ENCODE measurements at regions not wholly inside any gene's neighbourhood (a gene's known extent, or its start where the extent isn't known, plus 50 kb on each side); places are given as distances from the start of the nearest gene placed in this dataset.

DNA sequence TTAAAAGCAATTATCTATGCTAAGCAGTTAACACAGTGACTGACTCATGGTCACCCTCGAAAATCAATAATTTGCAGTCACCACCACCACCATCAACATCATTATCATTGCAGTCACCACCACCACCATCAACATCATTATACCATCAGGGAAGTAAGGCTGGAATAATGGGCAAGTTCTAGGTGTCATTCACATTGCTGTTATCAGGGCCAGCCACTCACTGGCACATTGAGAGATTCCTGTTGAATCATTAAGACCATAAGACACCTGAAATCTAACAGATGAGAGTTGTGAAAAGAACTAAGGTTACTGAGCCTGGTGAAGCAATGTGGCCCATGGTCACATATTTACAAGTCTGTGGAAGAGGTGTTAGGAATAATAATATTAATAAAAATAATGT, 247.7 kb upstream of the BOD1L1 start:
- intact Hi-C loops (cut with DNase I): no loop called here
- no peak overlapping the region for H3K4me3 ChIP-seq
- 74 to 93% (median 85%) methylated on average over 1 of the region's 1 CpG for WGBS, 4 donors

DNA sequence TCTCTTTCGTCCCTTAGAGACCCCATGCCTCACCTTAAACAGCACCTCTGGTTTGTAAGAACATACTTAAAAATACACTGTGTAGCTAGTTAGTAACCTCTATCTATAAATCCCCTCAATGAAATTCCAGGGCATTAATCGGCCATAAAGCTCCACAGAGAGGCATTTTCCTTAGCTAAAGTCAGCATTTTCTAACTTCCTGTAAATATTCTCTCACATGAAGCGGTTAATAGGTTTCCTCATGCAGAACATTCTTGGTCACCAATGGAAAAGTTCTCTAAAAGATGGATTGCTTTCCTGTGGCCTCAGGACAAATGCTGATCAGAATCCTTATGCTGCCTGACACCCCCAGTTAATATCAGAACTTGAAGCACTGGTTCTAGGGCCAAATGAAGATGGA, 248.6 kb upstream of the BOD1L1 start:
- intact Hi-C loops (cut with DNase I): no loop called here
- no peak for DNase-seq
- H3K4me1 ChIP-seq (replicated peaks in 1 of 2): no peaks in the 10 kb centered on the region
- WGBS, 4 donors: 72 to 79% (median 79%) methylated on average over 3 of the region's 3 CpGs
- H3K4me3 ChIP-seq: no peak overlapping the region
- no peaks in the 10 kb centered on the region for H3K9me3 ChIP-seq (replicated peaks in 1 of 3)
- no peak overlapping the region for H3K27ac ChIP-seq
- TF ChIP-seq, protein P1, sequence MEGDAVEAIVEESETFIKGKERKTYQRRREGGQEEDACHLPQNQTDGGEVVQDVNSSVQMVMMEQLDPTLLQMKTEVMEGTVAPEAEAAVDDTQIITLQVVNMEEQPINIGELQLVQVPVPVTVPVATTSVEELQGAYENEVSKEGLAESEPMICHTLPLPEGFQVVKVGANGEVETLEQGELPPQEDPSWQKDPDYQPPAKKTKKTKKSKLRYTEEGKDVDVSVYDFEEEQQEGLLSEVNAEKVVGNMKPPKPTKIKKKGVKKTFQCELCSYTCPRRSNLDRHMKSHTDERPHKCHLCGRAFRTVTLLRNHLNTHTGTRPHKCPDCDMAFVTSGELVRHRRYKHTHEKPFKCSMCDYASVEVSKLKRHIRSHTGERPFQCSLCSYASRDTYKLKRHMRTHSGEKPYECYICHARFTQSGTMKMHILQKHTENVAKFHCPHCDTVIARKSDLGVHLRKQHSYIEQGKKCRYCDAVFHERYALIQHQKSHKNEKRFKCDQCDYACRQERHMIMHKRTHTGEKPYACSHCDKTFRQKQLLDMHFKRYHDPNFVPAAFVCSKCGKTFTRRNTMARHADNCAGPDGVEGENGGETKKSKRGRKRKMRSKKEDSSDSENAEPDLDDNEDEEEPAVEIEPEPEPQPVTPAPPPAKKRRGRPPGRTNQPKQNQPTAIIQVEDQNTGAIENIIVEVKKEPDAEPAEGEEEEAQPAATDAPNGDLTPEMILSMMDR (IDR thresholded peaks at IDR 0.05): no peak
- TF ChIP-seq POLR2A (IDR thresholded peaks at IDR 0.05): no peak
- H3K36me3 ChIP-seq (replicated peaks in 1 of 2): no peaks in the 10 kb centered on the region
- no peaks in the 10 kb centered on the region for H3K27me3 ChIP-seq

More for the DNA sequence above, 247.7 kb upstream of the BOD1L1 start:
- Histone ChIP-seq H3K4me1 (replicated peaks in 1 of 2) (no peaks in the 10 kb centered on the region), H3K9me3 (replicated peaks in 1 of 3) (no peaks in the 10 kb centered on the region), H3K27ac (no peak overlapping the region), H3K27me3 (no peaks in the 10 kb centered on the region), H3K36me3 (replicated peaks in 1 of 2) (no peaks in the 10 kb centered on the region)
- DNase-seq: no peak
- no peak for TF ChIP-seq POLR2A (IDR thresholded peaks at IDR 0.05)
- TF ChIP-seq, protein P1 (IDR thresholded peaks at IDR 0.05): no peak

DNA sequence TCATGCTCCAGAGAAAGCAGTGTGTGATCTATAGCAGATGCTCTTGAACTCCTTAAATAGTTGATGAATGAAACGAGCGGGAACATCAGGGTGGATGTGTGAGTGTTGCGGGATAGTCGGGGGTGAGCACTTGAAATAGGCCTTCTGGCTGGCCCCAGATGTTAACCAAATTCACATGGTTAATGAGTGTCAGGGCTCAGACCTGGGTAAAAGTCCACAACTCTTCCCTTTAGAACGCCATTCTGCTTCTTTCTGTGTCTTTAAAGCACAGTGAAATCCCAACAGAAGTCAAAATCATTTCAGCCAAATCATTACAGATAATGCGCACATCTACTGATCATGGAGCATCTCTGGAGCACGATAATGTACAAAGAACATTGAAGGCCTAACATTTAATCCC, 249.4 kb upstream of the BOD1L1 start:
- TF ChIP-seq, protein P1 (IDR thresholded peaks at IDR 0.05): no peak
- TF ChIP-seq POLR2A (IDR thresholded peaks at IDR 0.05): no peak
- Histone ChIP-seq H3K36me3 (replicated peaks in 1 of 2) (no peaks in the 10 kb centered on the region), H3K9me3 (replicated peaks in 1 of 3) (no peaks in the 10 kb centered on the region), H3K27me3 (no peaks in the 10 kb centered on the region), H3K27ac (no peak overlapping the region), H3K4me3 (no peak overlapping the region), H3K4me1 (replicated peaks in 1 of 2) (no peaks in the 10 kb centered on the region)
- no peak for DNase-seq
- intact Hi-C loops (cut with DNase I): no loop called here
- WGBS, 4 donors: 66 to 91% (median 84%) methylated on average over 7 of the region's 7 CpGs

DNA sequence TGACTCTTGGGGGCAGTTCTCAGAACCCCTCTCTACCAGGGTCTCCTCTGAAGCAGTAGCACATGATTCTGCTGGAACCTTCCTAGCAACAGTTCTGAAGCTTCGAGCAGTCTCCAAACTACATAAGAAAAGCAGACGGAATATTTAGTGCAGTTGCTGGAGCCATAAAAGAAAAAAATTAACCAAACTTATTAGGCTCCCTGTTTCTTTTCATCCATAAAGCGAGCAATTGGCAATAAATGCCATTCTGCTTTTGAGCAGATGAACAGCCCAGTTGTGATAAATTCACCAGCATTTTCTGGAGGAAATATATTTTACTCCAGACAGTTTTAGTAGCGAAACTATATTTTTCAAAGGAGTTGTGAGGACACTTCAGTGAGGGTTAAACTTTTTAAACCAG, 250.1 kb upstream of the BOD1L1 start:
- WGBS, 4 donors: 88 to 92% (median 89%) methylated on average over 4 of the region's 4 CpGs
- DNase-seq: no peak
- intact Hi-C loops (cut with DNase I): no loop called here
- Histone ChIP-seq H3K4me3 (no peak overlapping the region), H3K4me1 (replicated peaks in 1 of 2) (no peaks in the 10 kb centered on the region), H3K27me3 (no peaks in the 10 kb centered on the region), H3K36me3 (replicated peaks in 1 of 2) (no peaks in the 10 kb centered on the region), H3K9me3 (replicated peaks in 1 of 3) (no peaks in the 10 kb centered on the region), H3K27ac (no peak overlapping the region)
- TF ChIP-seq, protein P1 (IDR thresholded peaks at IDR 0.05): no peak
- TF ChIP-seq POLR2A (IDR thresholded peaks at IDR 0.05): no peak

All from adrenal gland (tissue), 9 donors.